ENCODE measurements at regions not wholly inside any gene's neighbourhood (a gene's known extent, or its start where the extent isn't known, plus 50 kb on each side); places are given as distances from the start of the nearest gene placed in this dataset.

DNA sequence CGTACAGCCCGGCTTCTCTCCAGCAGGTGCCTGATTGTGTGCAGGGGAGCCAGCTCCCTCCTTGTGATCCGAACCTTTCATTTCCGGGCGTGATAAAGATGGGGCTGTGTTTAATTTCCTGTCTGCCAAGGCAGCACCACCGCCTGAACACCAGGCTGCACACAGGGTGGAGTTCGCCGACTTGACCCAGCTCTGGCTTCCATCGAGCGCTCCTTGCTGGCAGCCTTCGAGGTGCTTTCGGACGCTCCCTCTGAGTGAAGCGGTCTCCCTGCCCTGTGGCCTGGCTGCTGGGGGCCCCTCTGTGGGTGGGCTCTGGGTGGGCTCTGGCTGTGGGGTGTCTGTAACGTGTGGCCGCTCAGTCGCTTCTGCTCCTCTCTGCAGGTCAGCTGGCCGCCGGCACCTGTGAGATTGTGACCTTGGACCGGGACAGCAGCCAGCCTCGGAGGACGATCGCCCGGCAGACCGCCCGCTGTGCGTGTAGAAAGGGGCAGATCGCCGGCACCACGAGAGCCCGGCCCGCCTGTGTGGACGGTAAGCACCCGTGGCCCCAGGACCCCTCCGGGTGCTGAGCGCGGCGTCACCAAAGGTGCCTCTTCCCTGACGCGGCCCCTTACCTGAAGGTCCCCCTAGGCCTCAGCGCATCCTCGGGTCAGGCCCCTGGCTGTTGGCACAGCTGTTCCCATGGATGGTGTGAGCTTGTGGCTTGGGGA lies 1181.3 kb downstream of the BRD1 start:
- TF ChIP-seq POLR2A (IDR thresholded peaks at IDR 0.05): no peak
- TF ChIP-seq, protein P1, sequence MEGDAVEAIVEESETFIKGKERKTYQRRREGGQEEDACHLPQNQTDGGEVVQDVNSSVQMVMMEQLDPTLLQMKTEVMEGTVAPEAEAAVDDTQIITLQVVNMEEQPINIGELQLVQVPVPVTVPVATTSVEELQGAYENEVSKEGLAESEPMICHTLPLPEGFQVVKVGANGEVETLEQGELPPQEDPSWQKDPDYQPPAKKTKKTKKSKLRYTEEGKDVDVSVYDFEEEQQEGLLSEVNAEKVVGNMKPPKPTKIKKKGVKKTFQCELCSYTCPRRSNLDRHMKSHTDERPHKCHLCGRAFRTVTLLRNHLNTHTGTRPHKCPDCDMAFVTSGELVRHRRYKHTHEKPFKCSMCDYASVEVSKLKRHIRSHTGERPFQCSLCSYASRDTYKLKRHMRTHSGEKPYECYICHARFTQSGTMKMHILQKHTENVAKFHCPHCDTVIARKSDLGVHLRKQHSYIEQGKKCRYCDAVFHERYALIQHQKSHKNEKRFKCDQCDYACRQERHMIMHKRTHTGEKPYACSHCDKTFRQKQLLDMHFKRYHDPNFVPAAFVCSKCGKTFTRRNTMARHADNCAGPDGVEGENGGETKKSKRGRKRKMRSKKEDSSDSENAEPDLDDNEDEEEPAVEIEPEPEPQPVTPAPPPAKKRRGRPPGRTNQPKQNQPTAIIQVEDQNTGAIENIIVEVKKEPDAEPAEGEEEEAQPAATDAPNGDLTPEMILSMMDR (IDR thresholded peaks at IDR 0.05): no peak

All from adrenal gland (tissue), 5 donors.